ENCODE measurements at regions not wholly inside any gene's neighbourhood (a gene's known extent, or its start where the extent isn't known, plus 50 kb on each side); places are given as distances from the start of the nearest gene placed in this dataset. TPM values are rescaled to one million over a fixed set of nuclear protein-coding genes. Genes with fewer than 3 reads are reported as not detected.

DNA sequence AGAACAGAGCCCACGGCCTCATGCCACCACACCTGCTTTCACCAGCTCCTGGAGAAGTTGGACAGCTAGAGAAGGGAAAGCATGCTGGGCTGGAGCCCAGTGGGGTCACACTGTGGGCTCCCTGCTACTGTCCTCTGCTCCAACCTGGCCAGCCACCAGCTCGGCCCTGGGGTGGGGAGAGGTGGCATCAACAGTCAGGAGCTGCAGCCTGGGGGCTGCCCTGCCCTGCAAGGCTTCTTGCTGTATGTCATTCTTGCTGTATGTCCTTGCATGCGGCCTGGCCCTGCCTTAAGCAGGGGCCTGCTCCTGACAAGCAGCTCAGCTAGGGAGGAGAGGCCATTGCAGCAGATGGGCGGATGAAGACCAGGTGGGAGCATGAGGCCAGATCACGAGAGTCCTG, 50.7 kb upstream of the CCL2 start:
- Histone ChIP-seq H3K9me3 (replicated peaks; ENCODE audit: control insufficient read depth, insufficient read depth, low read length) (no peaks in the 10 kb centered on the region), H3K9me1 (replicated peaks; ENCODE audit: control insufficient read depth, extremely low read depth, insufficient read depth, low read length) (no peaks in the 10 kb centered on the region), H3K4me3 (replicated peaks in 1 of 3; ENCODE audit: insufficient read depth in 1 of 3, low read depth in 1 of 3, low read length in 3 of 3) (no peak overlapping the region), H3K4me1 (ENCODE audit: control insufficient read depth, extremely low read depth, insufficient read depth, low read length) (peaks cover 3% of the 10 kb centered on the region), H3K79me2 (ENCODE audit: control insufficient read depth, insufficient read depth, low read length) (no peaks in the 10 kb centered on the region), H3K36me3 (ENCODE audit: control insufficient read depth in 2 of 2, extremely low read depth in 1 of 2, insufficient read depth in 2 of 2, low read length in 2 of 2) (no peaks in the 10 kb centered on the region), H3K9ac (replicated peaks; ENCODE audit: extremely low read depth, insufficient read depth, low read length) (no peak overlapping the region), H2AFZ (ENCODE audit: low read depth, low read length) (no peak overlapping the region), H3K4me2 (ENCODE audit: insufficient read depth, low read length) (no peak overlapping the region), H3K27ac (ENCODE audit: insufficient read depth, low read depth, low read length) (no peak overlapping the region), H4K20me1 (replicated peaks; ENCODE audit: control insufficient read depth, extremely low read depth, insufficient read depth, low read length) (no peaks in the 10 kb centered on the region), H3K27me3 (ENCODE audit: control insufficient read depth in 2 of 2, insufficient read depth in 2 of 2, low read length in 2 of 2) (peaks cover 3 to 7% of the 10 kb centered on the region in 2 experiments)
- POLR2A ChIA-PET = no interaction called here
- TF ChIP-seq POLR2AphosphoS5 (IDR thresholded peaks at IDR 0.05; ENCODE audit: insufficient read depth, low read depth, low read length) (no peak), POLR2A (IDR thresholded peaks at IDR 0.05; ENCODE audit: low read depth, low read length) (no peak)
- TF ChIP-seq, protein P1, sequence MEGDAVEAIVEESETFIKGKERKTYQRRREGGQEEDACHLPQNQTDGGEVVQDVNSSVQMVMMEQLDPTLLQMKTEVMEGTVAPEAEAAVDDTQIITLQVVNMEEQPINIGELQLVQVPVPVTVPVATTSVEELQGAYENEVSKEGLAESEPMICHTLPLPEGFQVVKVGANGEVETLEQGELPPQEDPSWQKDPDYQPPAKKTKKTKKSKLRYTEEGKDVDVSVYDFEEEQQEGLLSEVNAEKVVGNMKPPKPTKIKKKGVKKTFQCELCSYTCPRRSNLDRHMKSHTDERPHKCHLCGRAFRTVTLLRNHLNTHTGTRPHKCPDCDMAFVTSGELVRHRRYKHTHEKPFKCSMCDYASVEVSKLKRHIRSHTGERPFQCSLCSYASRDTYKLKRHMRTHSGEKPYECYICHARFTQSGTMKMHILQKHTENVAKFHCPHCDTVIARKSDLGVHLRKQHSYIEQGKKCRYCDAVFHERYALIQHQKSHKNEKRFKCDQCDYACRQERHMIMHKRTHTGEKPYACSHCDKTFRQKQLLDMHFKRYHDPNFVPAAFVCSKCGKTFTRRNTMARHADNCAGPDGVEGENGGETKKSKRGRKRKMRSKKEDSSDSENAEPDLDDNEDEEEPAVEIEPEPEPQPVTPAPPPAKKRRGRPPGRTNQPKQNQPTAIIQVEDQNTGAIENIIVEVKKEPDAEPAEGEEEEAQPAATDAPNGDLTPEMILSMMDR (IDR thresholded peaks at IDR 0.05; ENCODE audit: extremely low read depth in 1 of 2, insufficient read depth in 1 of 2, low read depth in 1 of 2, low read length in 2 of 2) = no peak
- FAIRE-seq = no peak
- DNase-seq (ENCODE audit: low read depth, low spot score) = no peak
- CTCF ChIA-PET = interaction anchor here (0.9 to 8.8 kb wide), 4 partner anchors 101 to 154 kb away, joined by 3 to 561 read pairs (median 102); partner anchors contain the start of genes CCL1 and CCL13
- intact Hi-C loops (cut with micrococcal nuclease) = no loop called here
- dilution Hi-C loops (cut with MboI; ENCODE audit: extremely low pct_ligation_motif_present, low sequenced_read_pairs) = loop anchor here (25.0 kb wide), 1 partner anchor 108 kb away; the partner anchor contains the start of gene CCL8
- no TSS peak for BruUV-seq (replicated peaks)

Small RNAs in the stretch of these regions (small RNA-seq; reads per million reads assigned to genes)
- not detected for gene RNA5SP438 (ENCODE audit: insufficient read depth, insufficient read length, low read depth, low replicate concordance)

All from endothelial cell of umbilical vein (primary cell).